ENCODE measurements at regions not wholly inside any gene's neighbourhood (a gene's known extent, or its start where the extent isn't known, plus 50 kb on each side); places are given as distances from the start of the nearest gene placed in this dataset.

DNA sequence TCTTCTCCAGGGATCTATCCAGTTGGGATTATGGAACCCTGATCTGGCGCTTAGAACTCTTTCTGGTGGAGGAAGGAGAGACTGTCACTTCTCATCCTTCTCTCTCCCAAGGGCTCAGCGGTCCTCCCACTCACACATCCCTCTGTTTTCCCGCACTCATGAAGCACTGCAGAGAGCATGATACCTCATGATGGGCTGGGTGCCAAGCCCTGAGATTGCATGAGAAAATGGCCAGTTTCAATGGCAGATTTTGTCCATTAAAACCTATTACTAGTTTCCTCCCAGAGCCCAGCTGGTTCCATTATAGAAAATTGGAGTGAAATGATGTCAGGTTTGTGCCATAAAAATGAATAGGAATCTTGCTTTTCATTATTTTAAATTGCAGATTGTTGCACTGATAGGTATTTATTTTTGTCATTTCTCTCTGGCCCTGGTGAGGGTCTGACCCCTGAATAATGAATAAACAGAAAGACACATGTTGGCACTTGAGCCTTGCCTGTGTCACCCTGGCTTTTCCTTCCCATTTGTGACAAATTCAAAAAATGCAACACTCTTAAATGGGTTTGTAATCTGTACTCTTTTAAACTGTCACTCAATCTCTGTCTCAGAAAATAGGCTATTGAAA is 1151.1 kb downstream of the TYW1 start:
- Histone ChIP-seq H3K4me3 (no peak overlapping the region), H3K9ac (no peak overlapping the region), H3K36me3 (ENCODE audit: low read depth) (no peaks in the 10 kb centered on the region), H3K4me1 (ENCODE audit: insufficient read depth) (no peaks in the 10 kb centered on the region), H3K27me3 (replicated peaks; ENCODE audit: insufficient read depth) (no peaks in the 10 kb centered on the region), H3K79me2 (ENCODE audit: insufficient read depth) (no peaks in the 10 kb centered on the region), H3K27ac (no peak overlapping the region), H3K9me3 (ENCODE audit: low read depth) (no peaks in the 10 kb centered on the region), H2AFZ (no peak overlapping the region), H3F3A (ENCODE audit: insufficient read depth) (no peaks in the 10 kb centered on the region), H4K20me1 (ENCODE audit: insufficient read depth) (no peaks in the 10 kb centered on the region), H3K9me2 (ENCODE audit: insufficient read depth) (no peaks in the 10 kb centered on the region), H3K4me2 (ENCODE audit: unreplicated experiment) (no peak overlapping the region)
- no peak for TF ChIP-seq EZH2phosphoT487 (IDR thresholded peaks at IDR 0.05; ENCODE audit: insufficient read depth, low read depth)
- no peak for TF ChIP-seq EZH2 (IDR thresholded peaks at IDR 0.05; ENCODE audit: insufficient read depth, poor library complexity, severe bottlenecking)
- in situ Hi-C loops (cut with MboI): no loop called here
- WGBS, 2 experiments (ENCODE audit: low coverage in 1 of 2, low lambda C conversion rate in 2 of 2, missing lambda C conversion rate in 2 of 2): 20 to 22% methylated on average over 3 of the region's 3 CpGs
- DNase-seq: no peak

DNA sequence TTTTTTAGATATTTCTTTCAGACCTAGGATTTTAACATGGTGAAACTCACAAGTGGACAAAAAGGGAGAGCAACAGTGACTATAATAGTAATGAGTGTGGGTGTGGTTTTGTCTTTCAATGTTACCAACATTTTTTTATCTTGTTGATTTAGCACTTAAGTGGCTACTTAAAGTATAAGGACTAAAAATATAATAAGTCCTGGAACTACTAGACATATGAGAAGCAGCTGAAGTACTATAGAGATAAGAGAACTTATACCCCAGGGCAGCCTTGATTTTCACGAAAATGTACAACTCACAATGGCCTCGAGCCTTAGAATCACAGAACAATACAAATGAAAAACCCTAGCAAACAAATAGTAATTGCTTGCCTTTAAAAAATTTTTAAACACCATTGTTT is 1151.8 kb downstream of the TYW1 start:
- WGBS, 2 experiments (ENCODE audit: low coverage in 1 of 2, low lambda C conversion rate in 2 of 2, missing lambda C conversion rate in 2 of 2): 9 to 21% methylated on average over 2 of the region's 2 CpGs
- Histone ChIP-seq H3K4me1 (ENCODE audit: insufficient read depth) (no peaks in the 10 kb centered on the region), H3K4me3 (no peak overlapping the region), H3K4me2 (ENCODE audit: unreplicated experiment) (no peak overlapping the region), H3K27me3 (replicated peaks; ENCODE audit: insufficient read depth) (no peaks in the 10 kb centered on the region), H2AFZ (no peak overlapping the region), H3K9me2 (ENCODE audit: insufficient read depth) (no peaks in the 10 kb centered on the region), H3K9ac (no peak overlapping the region), H4K20me1 (ENCODE audit: insufficient read depth) (no peaks in the 10 kb centered on the region), H3K9me3 (ENCODE audit: low read depth) (no peaks in the 10 kb centered on the region), H3F3A (ENCODE audit: insufficient read depth) (no peaks in the 10 kb centered on the region), H3K79me2 (ENCODE audit: insufficient read depth) (no peaks in the 10 kb centered on the region), H3K27ac (no peak overlapping the region), H3K36me3 (ENCODE audit: low read depth) (no peaks in the 10 kb centered on the region)
- TF ChIP-seq EZH2 (IDR thresholded peaks at IDR 0.05; ENCODE audit: insufficient read depth, poor library complexity, severe bottlenecking) (no peak), EZH2phosphoT487 (IDR thresholded peaks at IDR 0.05; ENCODE audit: insufficient read depth, low read depth) (no peak)
- in situ Hi-C loops (cut with MboI): no loop called here
- no peak for DNase-seq

DNA sequence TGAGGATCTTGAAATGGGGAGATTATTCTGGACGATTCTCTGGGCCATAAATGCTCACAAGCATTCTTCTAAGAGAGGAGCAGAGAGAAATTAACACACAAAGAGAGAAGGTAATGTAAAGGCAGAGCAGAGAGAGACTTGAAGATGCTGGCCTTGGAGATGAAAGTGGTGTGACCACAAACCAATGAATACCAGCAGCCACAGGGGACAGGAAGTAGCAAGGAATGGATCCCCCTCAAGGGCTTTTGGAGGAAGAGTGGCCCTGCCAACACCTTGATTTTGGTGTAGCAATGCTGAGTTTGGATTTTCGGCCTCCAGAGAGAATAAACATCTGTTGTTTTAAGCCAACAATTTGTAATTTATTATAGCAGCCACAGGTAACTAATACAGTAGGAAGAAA is 1155.6 kb downstream of the TYW1 start:
- no peaks in the 10 kb centered on the region for H3K79me2 ChIP-seq (ENCODE audit: insufficient read depth)
- no peak overlapping the region for H3K27ac ChIP-seq
- TF ChIP-seq EZH2phosphoT487 (IDR thresholded peaks at IDR 0.05; ENCODE audit: insufficient read depth, low read depth) (no peak), EZH2 (IDR thresholded peaks at IDR 0.05; ENCODE audit: insufficient read depth, poor library complexity, severe bottlenecking) (no peak)
- DNase-seq: no peak
- no peak overlapping the region for H3K9ac ChIP-seq
- WGBS, 2 experiments (ENCODE audit: low coverage in 1 of 2, low lambda C conversion rate in 2 of 2, missing lambda C conversion rate in 2 of 2): 2 to 3% methylated on average over 2 of the region's 2 CpGs
- no peaks in the 10 kb centered on the region for H3K36me3 ChIP-seq (ENCODE audit: low read depth)
- H3K4me1 ChIP-seq (ENCODE audit: insufficient read depth): no peaks in the 10 kb centered on the region
- H3F3A ChIP-seq (ENCODE audit: insufficient read depth): no peaks in the 10 kb centered on the region
- H3K4me3 ChIP-seq: no peak overlapping the region
- no peaks in the 10 kb centered on the region for H3K27me3 ChIP-seq (replicated peaks; ENCODE audit: insufficient read depth)
- no peaks in the 10 kb centered on the region for H3K9me2 ChIP-seq (ENCODE audit: insufficient read depth)
- no peaks in the 10 kb centered on the region for H3K9me3 ChIP-seq (ENCODE audit: low read depth)
- no peak overlapping the region for H3K4me2 ChIP-seq (ENCODE audit: unreplicated experiment)
- in situ Hi-C loops (cut with MboI): no loop called here
- no peak overlapping the region for H2AFZ ChIP-seq
- no peaks in the 10 kb centered on the region for H4K20me1 ChIP-seq (ENCODE audit: insufficient read depth)

DNA sequence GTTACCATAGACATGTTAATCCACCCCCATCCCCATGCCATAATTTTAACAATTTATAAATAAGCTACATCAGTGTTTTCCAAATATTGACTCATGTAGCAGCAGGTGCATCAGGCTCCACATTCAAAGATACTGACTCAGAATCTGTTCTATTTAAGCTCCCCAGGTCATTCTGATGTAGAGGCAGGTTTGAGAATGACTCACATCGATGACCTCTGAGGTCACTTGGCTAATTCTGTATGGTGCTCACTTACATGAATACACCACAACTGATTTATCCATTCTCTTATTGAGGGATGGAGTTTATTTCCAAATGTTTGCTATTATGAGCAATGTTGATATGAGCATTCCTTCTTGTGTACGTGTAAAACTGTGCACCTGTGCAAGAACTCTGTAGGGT is 1159.0 kb downstream of the TYW1 start:
- DNase-seq: no peak

More for the DNA sequence above, 1159.0 kb downstream of the TYW1 start:
- Histone ChIP-seq H4K20me1 (ENCODE audit: insufficient read depth) (no peaks in the 10 kb centered on the region), H3K9me2 (ENCODE audit: insufficient read depth) (no peaks in the 10 kb centered on the region), H2AFZ (no peak overlapping the region), H3K9ac (no peak overlapping the region), H3K9me3 (ENCODE audit: low read depth) (no peaks in the 10 kb centered on the region), H3K4me2 (ENCODE audit: unreplicated experiment) (no peak overlapping the region), H3K27me3 (replicated peaks; ENCODE audit: insufficient read depth) (no peaks in the 10 kb centered on the region), H3K4me3 (no peak overlapping the region), H3F3A (ENCODE audit: insufficient read depth) (no peaks in the 10 kb centered on the region), H3K79me2 (ENCODE audit: insufficient read depth) (no peaks in the 10 kb centered on the region), H3K36me3 (ENCODE audit: low read depth) (no peaks in the 10 kb centered on the region), H3K4me1 (ENCODE audit: insufficient read depth) (no peaks in the 10 kb centered on the region), H3K27ac (no peak overlapping the region)
- TF ChIP-seq EZH2 (IDR thresholded peaks at IDR 0.05; ENCODE audit: insufficient read depth, poor library complexity, severe bottlenecking) (no peak), EZH2phosphoT487 (IDR thresholded peaks at IDR 0.05; ENCODE audit: insufficient read depth, low read depth) (no peak)
- in situ Hi-C loops (cut with MboI): no loop called here
- WGBS, 2 experiments (ENCODE audit: low coverage in 1 of 2, low lambda C conversion rate in 2 of 2, missing lambda C conversion rate in 2 of 2): 23% methylated on average over 2 of the region's 2 CpGs

Measured in GM23248 (cell line).